NCI-H128 (cell line): ENCODE measurements at regions not wholly inside any gene's neighbourhood (a gene's known extent, or its start where the extent isn't known, plus 50 kb on each side); places are given as distances from the start of the nearest gene placed in this dataset.

Experiments used
- DNase-seq: peaks from one replicate; lab custom pipeline; 2025; ENCODE audit not compliant: unreplicated experiment; lab: John Stamatoyannopoulos, UW

DNA sequence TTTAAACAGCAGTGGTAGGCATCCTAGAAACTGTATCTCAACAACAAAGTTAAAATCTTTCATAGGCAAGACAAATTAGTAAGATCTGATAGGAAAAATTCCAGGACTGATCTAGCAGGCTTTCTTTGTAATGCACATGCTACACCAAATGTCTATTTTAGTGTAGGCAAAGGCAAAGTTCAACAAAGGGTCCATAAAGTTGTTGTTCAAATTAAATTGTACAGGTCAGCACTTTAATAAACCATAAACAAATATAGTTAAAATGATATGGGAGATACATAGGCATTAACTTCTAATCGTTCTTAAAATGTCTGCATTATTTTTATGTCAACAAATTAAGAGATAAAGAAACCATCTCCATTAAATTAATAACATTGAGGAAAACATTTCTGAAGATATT, 413.0 kb downstream of the TUSC7 start:
- no peak for DNase-seq

DNA sequence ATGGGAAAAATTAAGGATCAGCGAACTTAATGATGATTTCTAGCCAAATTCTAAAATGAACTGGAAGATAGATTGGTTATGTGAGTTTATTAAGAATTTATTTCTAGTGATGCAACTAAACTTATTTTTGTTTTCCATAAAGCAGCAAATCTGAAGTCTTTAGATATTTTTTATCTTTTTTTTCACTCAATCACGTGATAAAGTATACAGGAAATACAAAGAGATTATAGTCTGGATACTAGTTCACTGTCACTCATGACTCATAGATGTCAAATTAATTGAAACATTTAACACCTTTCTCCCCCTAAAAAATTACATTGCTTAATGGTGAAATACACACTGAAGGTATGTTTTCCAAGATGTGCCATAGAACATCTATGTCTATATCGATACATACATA, 416.9 kb downstream of the TUSC7 start:
- no peak for DNase-seq

DNA sequence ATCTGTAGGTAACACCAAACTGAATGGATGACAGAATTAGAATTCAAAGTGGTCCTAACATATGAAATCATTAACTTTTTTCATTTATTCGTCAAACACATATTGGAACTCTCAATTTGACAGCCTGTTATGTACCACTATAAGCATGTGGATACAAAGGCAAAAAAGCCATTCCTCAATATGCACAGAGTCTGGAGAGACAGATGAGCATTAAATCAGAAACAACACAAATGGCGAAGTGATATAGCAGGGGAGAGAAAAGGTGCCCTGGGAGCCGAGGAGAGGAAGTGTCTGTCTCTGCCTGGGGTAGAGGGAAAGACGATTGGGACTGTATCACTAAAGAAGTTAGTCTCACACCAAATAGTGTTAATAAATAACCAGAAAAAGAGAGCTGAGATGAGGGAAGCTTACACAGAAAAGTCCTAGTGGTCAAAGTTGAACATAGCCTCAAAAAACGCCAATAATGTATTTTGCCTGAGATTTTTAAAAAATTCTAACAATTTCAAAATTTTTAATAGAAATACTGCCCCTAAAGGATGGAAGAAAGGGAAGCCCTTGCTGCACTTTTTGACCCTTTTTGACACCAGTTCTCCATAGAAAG, 417.5 kb downstream of the TUSC7 start:
- no peak for DNase-seq

DNA sequence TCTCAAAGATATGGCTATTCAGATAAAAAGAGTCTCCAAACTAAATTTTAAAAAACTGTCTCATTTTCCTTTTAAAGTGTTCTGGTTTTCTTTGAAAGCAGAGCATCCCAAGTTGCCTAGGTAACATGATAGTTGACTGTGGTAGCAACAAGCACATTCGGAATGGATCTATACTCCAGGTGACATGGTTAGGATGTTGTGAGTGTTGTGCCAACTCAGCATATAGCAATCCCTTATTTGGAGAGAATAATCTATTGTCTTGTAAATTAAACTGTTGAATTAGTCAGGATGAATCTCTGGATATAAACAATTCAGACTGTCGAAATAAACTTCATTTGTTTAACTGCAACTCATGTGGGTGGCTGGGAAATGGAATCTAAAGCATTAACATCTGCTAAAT, 418.6 kb downstream of the TUSC7 start:
- DNase-seq, result no peak

DNA sequence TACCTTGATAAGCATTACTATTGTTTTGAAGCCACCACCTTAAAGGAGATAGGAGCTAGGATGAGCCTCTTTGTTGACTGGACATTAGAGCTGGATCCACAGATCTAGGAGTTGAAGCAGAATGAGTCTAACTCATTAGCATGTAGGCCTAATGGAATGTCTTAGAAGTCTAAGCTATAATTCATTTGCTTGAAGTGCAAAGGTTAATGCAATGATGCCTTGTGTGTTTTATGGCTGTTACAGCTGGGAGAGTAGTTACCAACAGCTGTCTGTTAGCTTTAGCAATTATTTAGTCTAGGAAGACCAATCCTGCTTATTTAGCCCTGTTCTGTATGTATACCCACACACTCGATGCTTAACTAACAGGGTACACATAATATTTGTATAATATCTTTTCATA, 419.3 kb downstream of the TUSC7 start:
- no peak for DNase-seq

DNA sequence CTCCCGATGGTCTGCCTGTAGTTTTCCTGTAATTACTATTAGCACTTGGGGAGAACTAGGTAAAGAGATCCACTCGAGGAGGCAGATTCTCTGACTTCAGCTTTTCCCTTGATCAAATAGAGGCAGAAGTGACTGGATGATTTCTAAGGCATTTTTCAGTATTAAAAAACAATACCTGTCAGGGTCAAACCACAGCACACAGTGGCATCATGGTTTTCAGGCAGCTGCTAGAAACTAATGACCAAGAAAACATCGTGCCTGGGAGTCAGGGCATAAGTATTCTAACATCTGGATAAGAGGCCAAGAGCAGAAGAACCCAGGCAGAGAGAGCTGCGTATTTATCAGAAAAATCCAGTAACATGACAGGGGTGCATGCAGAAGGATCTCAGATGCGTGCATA, 419.9 kb downstream of the TUSC7 start:
- DNase-seq, result no peak

DNA sequence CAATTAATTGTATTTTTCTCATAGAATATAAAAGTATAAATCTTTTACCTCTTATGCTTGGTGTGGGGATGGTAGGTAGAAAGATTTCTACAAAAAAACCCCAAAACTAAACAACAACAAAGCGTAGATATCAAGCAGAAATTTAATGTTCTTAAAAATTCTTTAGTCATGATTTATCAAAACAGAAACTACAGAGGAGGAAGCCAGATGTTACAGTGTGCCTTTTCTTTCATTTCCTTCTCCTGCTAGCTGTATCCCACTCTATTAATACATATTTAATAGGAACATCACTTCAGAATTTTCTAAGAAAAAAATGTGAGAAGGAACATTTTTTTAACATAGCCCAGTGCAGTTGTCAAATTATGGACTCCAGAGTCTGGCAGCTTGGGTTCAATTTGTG, 420.6 kb downstream of the TUSC7 start:
- DNase-seq, result no peak

DNA sequence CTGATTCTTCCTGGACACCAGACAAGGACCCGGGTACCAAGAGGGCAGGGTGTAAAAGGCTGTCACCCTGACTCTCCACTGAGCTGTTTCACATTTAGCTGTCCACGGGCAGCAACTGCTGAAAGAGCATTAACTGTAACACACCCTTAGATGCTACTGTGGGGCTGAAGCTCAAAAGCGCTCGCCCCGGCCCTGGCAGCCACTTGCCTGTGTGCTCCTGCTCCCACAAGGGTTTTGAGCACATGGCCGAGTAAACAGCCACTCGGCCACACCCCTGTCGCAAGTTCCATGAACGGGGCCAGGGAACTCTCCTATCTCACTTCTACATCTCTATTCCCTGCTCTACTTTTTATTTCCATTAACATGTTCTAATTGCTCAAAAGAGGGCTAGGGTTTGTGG, 421.7 kb downstream of the TUSC7 start:
- DNase-seq, result no peak

DNA sequence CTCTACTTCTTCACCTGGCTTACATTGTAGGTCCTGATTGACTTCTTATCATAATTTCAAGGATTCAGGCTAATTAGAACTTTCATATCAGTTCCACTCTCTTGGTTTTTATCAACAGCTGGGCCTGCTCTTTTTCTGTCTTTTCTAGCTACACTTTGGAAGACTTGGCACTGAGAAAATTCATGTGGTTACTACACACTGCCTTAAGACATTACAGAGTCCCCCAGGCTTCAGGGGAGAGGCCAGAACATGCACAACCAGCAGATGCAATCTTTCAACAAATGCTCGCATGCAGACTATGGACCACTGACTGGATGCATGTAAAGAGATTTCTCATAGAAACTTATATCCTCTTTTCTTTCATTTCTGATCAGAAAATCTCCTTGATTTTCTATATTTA, 423.5 kb downstream of the TUSC7 start:
- DNase-seq, result no peak

DNA sequence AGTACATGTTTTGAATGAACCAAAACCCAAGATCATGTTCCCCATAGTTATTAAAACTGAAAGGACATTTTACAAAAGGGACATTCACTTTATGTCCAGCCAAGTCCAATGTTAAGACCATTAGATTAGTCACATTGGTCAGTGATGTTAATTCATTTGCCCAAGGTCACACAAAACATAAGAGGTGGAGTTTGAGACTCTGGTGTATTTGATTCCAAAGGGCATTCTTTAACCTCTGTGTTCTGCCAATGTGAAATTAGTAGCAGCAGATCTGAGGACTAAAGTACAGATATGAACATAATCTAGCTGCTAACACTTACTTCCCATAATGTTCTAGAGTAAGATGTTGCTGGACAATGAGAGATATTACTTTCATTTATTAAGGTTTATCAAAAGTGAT, 425.6 kb downstream of the TUSC7 start:
- DNase-seq, result no peak

DNA sequence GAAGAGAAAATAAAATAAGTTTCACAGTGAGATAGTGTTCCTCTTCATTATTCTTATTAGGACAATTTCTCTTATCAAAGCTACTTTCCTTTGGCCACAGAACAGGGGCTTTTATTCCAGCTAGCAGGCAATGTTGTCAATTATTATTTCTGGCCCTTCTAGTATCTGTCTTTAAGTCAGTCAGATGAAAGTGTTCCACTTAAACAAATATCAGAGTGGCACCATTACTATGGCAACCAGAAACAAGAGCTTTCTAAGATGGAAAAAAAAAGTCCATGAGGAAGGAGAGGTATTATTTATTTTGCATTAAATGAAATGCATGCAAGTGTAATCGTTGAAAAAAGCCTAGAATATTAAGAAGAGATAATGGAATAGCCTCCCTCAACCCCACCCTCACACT, 426.4 kb downstream of the TUSC7 start:
- DNase-seq, result no peak

DNA sequence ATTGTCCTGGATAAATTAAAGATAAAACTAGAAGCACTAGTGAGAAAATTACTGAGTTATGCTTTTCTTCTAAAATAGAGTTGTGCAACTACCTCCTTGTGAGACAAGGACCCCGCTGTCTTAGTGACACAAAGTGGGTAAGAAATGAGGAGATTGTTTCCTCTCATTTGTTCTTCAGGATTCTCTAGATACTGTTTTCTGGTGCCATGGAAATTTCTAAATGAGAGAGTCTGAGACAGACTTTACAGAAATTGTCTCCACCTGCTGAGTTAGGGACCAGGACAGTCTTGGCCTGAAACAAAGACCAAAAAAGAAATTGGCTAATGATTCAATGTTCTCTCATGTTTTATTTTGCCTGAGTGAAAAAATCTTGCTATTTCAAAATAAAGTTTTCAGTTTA, 427.5 kb downstream of the TUSC7 start:
- DNase-seq, result no peak

DNA sequence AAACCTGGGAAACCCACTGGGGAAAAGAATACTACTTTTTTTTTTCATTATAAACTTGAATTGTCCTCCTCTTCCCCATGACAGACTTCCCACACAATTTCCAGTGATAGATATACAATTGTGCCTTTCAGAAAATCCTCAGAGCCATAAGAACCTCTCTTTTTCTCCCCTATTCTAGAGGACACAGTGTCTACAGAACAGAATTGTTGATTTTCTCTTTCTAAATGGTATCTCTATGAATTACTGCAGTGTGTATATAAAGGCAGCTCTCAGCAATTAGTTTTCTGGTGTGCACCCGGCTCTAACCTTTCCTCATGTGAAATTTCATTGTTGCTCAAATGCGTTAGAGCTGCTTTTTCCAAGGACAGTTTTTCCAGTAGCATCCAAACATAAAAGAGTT, 430.1 kb downstream of the TUSC7 start:
- no peak for DNase-seq

DNA sequence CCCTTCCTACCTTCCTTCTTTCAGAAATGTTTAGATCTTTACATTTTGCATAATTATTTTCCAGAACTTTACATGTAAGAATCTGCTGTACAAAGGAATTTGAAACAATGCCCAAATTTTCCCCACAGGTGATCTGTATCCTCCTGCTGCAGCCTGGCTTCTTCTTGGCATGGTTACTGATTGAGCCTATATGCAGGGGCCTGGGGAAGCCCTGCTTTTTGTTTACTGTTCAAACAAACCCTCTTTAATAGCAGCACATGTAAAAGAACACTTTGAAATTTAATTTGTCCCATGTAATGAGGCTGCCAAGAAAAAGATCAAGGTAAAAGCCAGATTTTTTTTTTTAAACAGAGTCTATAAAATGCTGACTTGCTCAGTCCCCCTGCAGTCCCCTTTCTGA, 432.2 kb downstream of the TUSC7 start:
- no peak for DNase-seq

DNA sequence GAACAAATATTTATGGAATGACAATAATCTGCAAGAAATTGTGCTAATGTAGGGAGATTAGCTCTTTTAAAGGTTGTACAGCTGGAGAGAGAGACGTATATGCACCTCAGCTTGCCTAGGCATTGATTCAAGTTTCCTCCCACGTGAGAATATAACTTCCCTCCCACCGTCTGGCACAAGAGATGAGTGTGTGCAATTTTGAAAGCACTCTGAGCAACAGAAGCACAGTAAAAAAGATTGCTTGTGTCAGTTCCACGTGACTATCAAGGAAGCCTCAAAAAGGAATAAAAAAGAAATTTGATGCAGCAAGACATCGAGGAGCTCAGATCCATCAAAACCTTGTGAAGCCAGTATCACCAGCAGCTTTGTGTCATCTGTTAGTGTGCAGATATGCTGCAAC, 435.3 kb downstream of the TUSC7 start:
- DNase-seq, result no peak

DNA sequence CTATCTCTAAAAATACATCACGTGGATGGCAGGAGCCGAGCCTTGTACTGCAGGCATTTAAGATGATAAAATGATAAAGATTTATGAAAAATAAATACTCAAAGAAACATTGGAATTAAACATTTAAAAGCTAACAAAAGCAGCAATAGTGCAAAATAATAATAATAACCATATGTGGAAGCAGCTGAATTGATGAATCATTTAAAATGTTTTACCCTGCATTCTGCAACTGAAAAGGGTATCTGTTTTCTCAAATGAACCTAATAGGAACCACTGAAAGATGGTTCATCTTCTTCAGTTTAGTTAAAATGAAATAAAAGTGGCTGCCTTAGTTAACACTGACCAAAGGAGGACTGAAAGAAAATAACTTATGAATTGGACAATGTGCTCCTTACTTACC, 436.1 kb downstream of the TUSC7 start:
- DNase-seq, result no peak

DNA sequence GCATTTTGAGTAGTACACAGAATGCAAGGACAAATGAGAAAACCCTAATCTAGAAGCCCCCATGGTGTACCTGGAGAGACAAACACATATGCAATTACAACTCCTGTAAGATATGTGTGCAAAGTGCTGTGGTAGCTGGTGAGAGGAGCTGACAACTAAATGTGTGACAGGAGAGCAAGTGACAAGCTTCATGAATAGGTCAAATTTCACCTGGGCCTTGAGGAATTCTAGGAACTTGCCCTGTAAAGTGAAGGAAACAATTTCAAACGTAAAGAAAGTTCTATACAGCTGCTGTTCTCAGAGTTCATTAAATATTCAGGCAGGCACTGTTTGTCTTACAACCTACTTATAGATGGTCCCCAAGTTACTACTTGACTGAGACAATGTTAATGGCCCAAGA, 437.0 kb downstream of the TUSC7 start:
- no peak for DNase-seq

DNA sequence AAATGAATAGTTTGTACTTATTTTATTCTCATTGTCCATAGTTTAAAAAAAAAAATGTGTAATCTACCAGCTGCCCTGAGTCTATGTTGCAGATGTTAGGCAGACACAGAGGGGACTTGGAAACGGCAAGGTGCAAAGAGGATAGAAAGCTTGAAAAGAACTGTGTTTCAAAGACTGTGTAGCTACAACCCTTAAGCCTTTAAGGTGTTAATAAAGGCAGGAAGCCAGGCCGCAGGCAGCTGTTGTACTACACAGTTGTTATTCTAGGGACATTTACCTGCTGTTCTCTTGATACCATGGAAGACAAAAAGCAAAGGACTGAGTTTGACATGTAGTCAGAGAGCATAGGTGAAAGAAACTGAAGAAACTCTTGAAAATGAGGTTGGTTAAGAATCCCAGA, 440.0 kb downstream of the TUSC7 start:
- DNase-seq, result no peak

DNA sequence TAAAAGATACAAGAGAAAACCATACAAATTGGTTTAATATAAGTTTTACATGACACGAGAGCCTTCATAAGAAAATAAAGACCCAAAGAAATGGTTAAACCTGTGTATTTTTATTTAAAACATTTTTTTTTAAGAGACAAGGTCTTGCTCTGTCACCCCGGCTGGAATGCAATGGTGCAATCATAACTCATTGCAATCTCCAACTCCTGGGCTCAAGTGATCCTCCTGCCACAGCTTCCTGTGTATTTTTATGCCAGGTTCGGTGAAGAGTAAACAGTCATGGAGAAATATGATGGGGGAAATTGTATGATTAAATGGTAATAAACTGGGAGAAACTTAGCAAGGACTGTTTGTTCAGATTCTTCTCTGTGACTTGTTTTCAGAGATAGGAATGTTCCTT, 441.0 kb downstream of the TUSC7 start:
- no peak for DNase-seq

DNA sequence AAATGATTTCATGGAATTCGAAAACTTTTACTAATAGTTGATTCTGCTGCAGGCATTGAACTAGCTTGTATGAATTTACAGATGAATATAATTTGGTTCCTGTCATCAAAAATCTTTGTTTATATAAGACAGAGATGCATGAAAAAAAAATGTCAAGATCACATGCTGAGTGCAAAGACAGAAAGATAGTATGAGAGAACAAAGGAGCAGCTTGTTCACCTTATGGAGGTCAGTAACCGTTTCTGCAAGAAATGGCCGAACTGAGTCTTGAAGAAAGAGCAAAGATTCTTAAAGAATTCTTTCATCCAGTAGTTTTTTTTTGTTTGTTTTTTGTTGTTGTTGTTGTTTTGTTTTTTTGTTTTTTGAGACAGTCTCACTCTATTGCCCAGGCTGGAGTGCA, 450.6 kb downstream of the TUSC7 start:
- DNase-seq, result no peak

DNA sequence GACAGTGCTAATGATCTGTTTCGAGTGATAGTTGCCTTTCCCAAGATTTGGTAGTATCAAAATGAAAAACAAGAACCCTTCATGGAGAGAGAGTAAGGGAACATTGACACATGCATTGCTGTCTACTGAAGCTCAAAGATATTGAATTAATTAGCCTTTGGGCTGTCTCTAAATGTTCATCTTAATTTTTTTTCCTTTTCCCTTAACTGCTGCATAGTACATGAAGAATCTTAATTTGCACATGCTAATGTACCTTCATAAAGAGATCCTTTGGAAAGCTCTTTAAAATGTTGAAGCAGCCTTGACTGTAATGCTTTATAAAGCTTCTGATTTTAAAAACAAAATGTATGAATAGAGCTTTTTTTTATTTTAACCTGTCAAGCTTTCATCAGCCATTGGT, 452.2 kb downstream of the TUSC7 start:
- DNase-seq, result no peak

DNA sequence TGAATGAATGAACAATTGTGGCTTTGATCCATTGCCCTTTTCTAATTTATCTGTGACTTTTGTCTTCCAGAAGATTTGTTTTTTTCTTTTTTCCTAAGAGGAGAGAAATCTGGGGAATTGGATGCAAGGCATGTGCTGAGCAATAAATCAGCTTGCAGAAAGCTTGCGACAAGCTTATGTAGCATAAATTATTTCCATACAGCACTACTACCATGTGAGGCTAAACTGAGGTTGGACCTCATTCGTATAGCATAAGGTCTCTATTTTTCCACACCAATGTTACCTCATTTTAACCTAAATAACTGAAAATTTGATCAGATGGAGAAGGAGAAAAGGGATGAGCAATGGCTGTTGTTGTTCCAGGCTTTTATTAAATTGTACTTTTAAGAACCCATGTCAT, 455.6 kb downstream of the TUSC7 start:
- no peak for DNase-seq

DNA sequence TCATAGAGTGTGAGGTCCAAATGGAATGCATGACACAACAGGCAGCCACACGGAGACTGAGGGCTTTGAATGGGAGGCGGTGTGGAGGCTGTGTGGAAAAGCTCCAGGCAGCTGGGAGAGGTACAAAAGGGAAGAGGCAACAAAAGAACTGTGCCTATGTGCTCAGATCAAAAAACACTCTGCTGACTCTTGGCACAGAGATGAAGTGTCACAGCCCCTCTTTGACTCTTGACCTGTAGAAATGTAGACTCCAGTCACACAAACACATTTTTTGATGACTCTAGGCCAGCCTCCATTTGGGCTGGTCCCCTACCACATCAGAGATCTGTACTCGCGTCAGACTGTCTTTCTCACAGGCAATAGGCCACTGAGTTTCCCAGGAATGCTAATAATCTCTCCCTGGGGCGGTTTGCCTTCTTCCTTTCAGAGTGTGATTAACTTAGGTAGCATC, 456.0 kb downstream of the TUSC7 start:
- DNase-seq, result no peak

DNA sequence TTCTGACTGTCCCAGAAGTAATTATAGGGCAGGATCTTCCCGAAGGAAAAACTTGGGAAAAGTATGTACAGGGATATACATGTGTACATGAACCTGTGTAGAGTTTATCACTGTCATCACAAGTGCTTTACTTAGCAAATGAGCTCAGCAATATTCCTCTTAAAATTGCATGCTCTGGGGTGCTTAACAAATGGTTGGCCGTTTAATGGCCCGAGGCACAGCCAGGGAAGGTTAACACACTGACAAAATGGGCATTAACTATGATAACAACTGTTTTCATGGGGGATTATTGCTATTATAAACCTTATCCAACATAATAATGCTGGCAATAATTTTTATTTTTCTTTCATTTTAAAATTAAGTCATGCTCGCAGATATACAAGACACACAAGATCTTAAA, 459.3 kb downstream of the TUSC7 start:
- DNase-seq, result no peak
